A673 (cell line): ENCODE measurements at regions not wholly inside any gene's neighbourhood (a gene's known extent, or its start where the extent isn't known, plus 50 kb on each side); places are given as distances from the start of the nearest gene placed in this dataset.

Experiments
- BruUV-seq: library from RNA; stranded (reverse); fragments of 400-500 nt; replicated peaks from 2 replicates; lab custom pipeline; 2021; lab: Mats Ljungman, UMichigan
- CTCF ChIA-PET: fragments of 300-600 bp; sonication (Branson Sonifier 250); formaldehyde crosslinking; loops from one replicate; lab custom pipeline; 2022; ENCODE audit warnings: antibody characterized with exemption; lab: Charles Lee
- POLR2A ChIA-PET: fragments of 300-600 bp; sonication (Branson Sonifier 250); formaldehyde crosslinking; loops from one replicate; lab custom pipeline; 2022; ENCODE audit warnings: antibody characterized with exemption; ENCODE audit not compliant: low non-redundant PET; lab: Charles Lee
- DNase-seq: peaks from one replicate; pipeline ENCODE4 v3.0.0-alpha.2; 2015; ENCODE audit warnings: low spot score
- H3K27ac ChIP-seq: fragments of 200-600 bp; sonication (generic); 2 replicates; pipeline ENCODE4 v1.5.1; 2016; ENCODE audit warnings: mixed run types, low read depth, mild to moderate bottlenecking, mixed read lengths, antibody characterized with exemption, low read length; ENCODE audit not compliant: poor library complexity, severe bottlenecking
- H3K27me3 ChIP-seq: fragments of 200-600 bp; sonication (generic); replicated peaks from 2 replicates; pipeline ENCODE4 v1.6.1; 2017; ENCODE audit warnings: mixed run types, low read depth, mild to moderate bottlenecking, mixed read lengths, antibody characterized with exemption, low read length; ENCODE audit not compliant: insufficient read depth, poor library complexity
- H3K36me3 ChIP-seq: fragments of 200-600 bp; sonication (generic); 2 replicates; pipeline ENCODE4 v1.6.1; 2016; ENCODE audit warnings: mixed run types, mild to moderate bottlenecking, mixed read lengths, antibody characterized with exemption, low read length; ENCODE audit not compliant: insufficient read depth, poor library complexity, severe bottlenecking
- H3K4me1 ChIP-seq: fragments of 200-600 bp; sonication (generic); 2 replicates; pipeline ENCODE4 v1.6.1; 2017; ENCODE audit warnings: mixed run types, mild to moderate bottlenecking, mixed read lengths, antibody characterized with exemption, low read length; ENCODE audit not compliant: insufficient read depth, poor library complexity, severe bottlenecking
- H3K4me3 ChIP-seq: fragments of 200-600 bp; sonication (generic); 2 replicates; pipeline ENCODE4 v1.5.1; 2016; ENCODE audit warnings: low read depth, mixed run types, mild to moderate bottlenecking, mixed read lengths, low read length; ENCODE audit not compliant: poor library complexity, severe bottlenecking
- H3K9me3 ChIP-seq: fragments of 200-600 bp; sonication (generic); 2 replicates; pipeline ENCODE4 v1.6.1; 2016; ENCODE audit warnings: mixed run types, low read depth, mild to moderate bottlenecking, mixed read lengths, antibody characterized with exemption, low read length; ENCODE audit not compliant: poor library complexity, severe bottlenecking
- CTCF ChIP-seq: fragments of 300-800, 200-600 bp; sonication (generic); conservative IDR thresholded peaks from 2 replicates; pipeline ENCODE4 v1.5.1; 2017; ENCODE audit warnings: low read depth, mild to moderate bottlenecking, antibody characterized with exemption, low read length, moderate library complexity, mixed read lengths
- EZH2 ChIP-seq: fragments of 200-600 bp; sonication (generic); IDR thresholded peaks from 2 replicates; pipeline ENCODE4 v1.6.1; 2017; ENCODE audit warnings: borderline replicate concordance, low read depth, mild to moderate bottlenecking, mixed read lengths, antibody characterized with exemption, low read length; ENCODE audit not compliant: poor library complexity, severe bottlenecking
- intact Hi-C: fragments of 100-400 bp; cut with micrococcal nuclease; formaldehyde crosslinking; loops from one replicate; pipeline ENCODE4 v1.10.0; 2022; ENCODE audit not compliant: unreplicated experiment

GRCh38 chr2:23292024-23292423, 93.0 kb upstream of the KLHL29 start:
- TF ChIP-seq CTCF (peak; percentile 34; the same call in 1 of the 2 replicates), EZH2 (no peak)
- POLR2A ChIA-PET, result no interaction called here
- BruUV-seq, result no TSS peak
- no peaks in the 10 kb centered on the region for H3K9me3 ChIP-seq
- intact Hi-C loops, result no loop called here
- H3K4me3 ChIP-seq, result no peak overlapping the region
- no peaks in the 10 kb centered on the region for H3K27me3 ChIP-seq
- CTCF ChIA-PET, result no interaction called here
- H3K4me1 ChIP-seq, result peaks cover 13% of the 10 kb centered on the region
- H3K27ac ChIP-seq, result no peak overlapping the region
- no peak for DNase-seq
- no peaks in the 10 kb centered on the region for H3K36me3 ChIP-seq

DNA sequence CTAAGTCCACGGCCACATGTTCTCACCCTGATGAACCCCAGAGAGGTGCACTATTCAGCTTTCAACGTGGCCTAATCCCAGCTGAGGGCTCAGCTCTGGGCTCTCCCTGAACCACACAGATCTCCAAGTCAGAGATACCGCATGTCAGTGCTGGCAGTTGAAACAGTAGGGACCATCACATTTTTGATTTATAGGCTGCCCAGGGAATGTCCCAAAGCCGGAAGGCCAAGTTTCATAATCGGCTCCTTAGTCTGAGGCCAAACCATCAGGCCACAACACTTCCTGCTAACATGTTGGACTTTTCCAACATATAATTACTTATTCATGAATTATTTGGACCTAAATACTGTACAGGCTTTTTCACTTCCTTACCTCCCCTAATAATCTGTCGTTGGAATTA, 91.9 kb upstream of the KLHL29 start:
- BruUV-seq, result no TSS peak
- ChIA-PET POLR2A (no interaction called here), CTCF (no interaction called here)
- peak; percentile 35 for DNase-seq
- Histone ChIP-seq H3K4me1 (peaks cover 13% of the 10 kb centered on the region), H3K27me3 (no peaks in the 10 kb centered on the region), H3K4me3 (no peak overlapping the region), H3K9me3 (no peaks in the 10 kb centered on the region), H3K36me3 (no peaks in the 10 kb centered on the region), H3K27ac (no peak overlapping the region)
- TF ChIP-seq EZH2, result no peak
- TF ChIP-seq CTCF, result no peak
- intact Hi-C loops, result no loop called here

DNA sequence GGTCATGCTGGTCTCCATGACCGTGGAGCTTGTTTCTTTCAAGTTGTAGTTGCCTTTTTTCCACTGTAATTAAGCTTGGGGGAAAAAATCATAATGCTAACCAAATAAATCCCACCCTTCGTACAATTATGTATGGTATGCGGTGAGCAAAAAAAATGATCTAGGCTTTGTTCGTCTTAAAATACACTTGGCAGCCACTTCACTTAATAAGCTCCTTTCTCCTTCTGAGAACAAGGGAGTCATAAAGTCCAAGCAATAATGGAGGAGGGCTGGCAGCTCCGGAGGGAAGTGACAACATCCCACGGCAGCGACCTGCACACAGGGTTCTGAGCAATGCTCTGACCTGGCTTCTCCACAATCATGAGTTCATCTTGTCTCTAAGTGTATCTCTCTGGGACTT, 91.2 kb upstream of the KLHL29 start:
- CTCF ChIA-PET, result no interaction called here
- TF ChIP-seq CTCF (no peak), EZH2 (no peak)
- H3K4me3 ChIP-seq, result no peak overlapping the region
- DNase-seq, result peak; percentile 14
- H3K27me3 ChIP-seq, result no peaks in the 10 kb centered on the region
- no peaks in the 10 kb centered on the region for H3K9me3 ChIP-seq
- POLR2A ChIA-PET, result no interaction called here
- no TSS peak for BruUV-seq
- intact Hi-C loops, result no loop called here
- H3K27ac ChIP-seq, result no peak overlapping the region
- H3K4me1 ChIP-seq, result peaks cover 13% of the 10 kb centered on the region
- no peaks in the 10 kb centered on the region for H3K36me3 ChIP-seq
